Activated CD4-positive, alpha-beta T cell treated with anti-CD3 and anti-CD28 coated beads, Interleukin-2, amount 50 U/mL, for 1 hour (primary cell): ENCODE measurements at regions not wholly inside any gene's neighbourhood (a gene's known extent, or its start where the extent isn't known, plus 50 kb on each side); places are given as distances from the start of the nearest gene placed in this dataset.
A peak's percentile ranks its signal among the peaks of the same experiment; 100 is the strongest.
"Not testable (repeated sequence)": the region's sequence is repeated elsewhere in the genome, so short reads cannot be mapped to it uniquely, and the experiment has no call there.

Experiments used
- DNase-seq: peaks from one replicate; pipeline ENCODE4 v3.0.0-alpha.2; 2020

GRCh38 chr11:3513311-3513710 lies 128.5 kb downstream of the ART5 start:
- not testable (repeated sequence) for DNase-seq

GRCh38 chr11:3512751-3513150 lies 129.0 kb downstream of the ART5 start:
- not testable (repeated sequence) for DNase-seq

GRCh38 chr11:3512133-3512703 lies 129.6 kb downstream of the ART5 start:
- peak; percentile 56 for DNase-seq

DNA sequence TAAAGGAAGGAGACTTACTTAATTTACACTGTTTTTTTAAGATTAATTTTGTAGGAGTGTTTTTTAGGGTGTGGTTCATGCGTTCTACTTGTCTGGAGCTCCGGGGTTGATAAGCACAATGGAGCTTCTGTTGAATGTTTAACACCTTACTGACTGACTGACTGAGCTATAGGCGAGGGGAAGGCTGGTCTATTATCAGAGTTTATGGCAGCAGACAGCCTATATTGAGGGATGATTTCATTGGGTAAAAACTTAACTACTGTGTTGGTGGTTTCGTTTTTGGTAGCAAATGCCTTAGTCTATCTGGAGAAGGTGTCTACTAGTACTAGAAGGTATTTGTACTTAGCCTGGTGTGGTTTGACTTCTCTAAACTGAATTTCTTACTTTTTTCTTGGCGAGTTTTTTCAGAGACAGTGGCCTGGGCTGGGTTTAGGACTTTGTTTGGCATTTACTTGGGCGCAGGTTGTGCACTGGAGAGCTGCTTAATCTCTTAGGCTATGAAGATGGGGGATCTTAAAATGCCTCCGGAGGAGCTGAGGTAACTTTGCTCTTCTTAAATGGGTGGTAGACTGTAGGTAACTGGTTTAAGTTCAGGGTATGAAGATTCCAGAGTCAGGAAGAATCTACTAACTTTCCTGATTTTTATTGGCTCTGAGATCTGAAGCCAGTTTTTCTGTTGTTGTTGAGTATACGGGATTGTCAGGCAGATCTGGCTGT lies 130.2 kb downstream of the ART5 start:
- DNase-seq: not testable (repeated sequence)

- not testable (repeated sequence) for DNase-seq
These were observed 130.6 kb upstream of the ZNF195 start for GRCh38 chr11:3509563-3509962.

DNA sequence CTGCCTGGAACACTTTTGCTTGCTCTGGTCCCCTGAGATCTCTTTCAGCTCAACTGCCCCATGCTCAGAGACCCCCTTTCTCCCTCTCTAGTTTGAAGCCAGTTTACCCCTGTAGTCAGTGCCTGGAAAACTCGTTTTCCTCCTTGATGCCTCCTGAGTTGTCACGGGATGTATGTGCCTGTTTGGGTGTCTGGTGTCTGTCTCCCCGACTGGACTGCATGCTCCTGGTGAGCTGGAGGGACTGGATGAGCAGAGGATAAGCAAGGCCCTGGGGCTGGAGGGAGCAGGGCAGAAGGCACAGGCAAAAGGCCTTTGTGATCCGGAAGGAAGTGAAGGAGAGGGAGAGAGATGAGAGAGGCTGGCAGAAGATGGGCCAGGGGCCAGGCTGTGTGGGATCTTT lies 120.3 kb upstream of the ZNF195 start:
- not testable (repeated sequence) for DNase-seq

DNA sequence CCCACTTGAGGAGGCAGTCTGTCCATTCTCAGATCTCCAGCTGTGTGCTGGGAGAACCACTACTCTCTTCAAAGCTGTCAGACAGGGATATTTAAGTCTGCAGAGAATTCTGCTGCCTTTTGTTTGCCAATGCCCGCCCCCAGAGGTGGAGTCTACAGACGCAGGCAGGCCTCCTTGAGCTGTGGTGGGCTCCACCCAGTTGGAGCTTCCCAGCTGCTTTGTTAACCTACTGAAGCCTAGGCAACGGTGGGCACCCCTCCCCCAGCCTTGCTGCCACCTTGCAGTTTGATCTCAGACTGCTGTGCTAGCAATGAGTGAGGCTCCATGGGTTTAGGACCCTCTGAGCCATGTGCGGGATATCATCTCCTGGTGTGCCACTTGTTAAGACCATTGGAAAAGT lies 119.4 kb upstream of the ZNF195 start:
- peak; percentile 45 for DNase-seq

DNA sequence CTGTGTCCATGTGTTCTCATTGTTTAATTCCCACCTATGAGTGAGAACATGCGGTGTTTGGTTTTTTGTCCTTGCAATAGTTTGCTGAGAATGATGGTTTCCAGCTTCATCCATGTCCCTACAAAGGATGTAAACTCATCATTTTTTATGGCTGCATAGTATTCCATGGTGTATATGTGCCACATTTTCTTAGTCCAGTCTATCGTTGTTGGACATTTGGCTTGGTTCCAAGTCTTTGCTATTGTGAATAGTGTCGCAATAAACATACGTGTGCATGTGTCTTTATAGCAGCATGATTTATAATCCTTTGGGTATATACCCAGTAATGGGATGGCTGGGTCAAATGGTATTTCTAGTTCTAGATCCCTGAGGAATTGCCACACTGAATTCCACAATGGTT lies 114.2 kb upstream of the ZNF195 start:
- not testable (repeated sequence) for DNase-seq

DNA sequence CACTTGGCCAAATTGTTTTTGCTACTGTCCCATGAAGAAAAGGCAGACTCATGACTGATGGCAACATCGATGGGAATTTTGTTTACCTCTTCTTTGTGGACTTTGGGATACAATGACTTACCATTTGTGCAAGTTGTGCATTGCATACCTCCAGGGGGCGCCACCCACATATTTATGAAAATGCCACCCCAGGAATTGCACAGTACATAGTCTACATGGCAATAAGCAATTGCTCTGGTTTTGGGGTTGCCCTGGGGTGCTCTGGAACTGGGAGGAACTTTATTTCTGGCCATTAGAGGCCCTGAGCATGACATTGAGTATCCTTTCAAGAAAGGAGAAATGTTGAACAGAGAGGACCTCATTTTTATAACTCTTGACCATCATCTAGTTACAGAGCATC lies 109.1 kb upstream of the ZNF195 start:
- DNase-seq: not testable (repeated sequence)

DNA sequence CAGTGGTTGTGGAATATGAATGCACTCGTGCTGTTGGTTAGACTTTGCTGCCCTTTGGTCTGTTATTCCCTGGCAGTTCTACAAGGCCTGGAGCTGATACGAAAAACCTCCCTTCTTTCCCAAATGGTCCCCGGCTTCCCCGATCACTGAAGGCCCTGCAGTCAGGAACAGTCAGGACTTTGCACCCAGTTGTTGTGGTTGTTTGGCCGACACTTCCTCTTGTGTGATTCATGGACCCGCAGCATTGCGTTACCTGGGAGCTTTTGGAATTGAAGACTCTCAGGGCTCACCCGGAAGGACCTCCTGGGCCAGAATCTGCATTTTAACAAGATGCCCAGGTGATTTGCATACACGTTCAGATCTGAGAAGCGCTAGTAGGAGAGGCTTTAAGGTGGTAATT lies 106.8 kb upstream of the ZNF195 start:
- DNase-seq: not testable (repeated sequence)

- not testable (repeated sequence) for DNase-seq
These were observed 98.3 kb upstream of the ZNF195 start for GRCh38 chr11:3476937-3477885.

- not testable (repeated sequence) for DNase-seq
These were observed 97.4 kb upstream of the ZNF195 start for GRCh38 chr11:3476084-3476936.

DNA sequence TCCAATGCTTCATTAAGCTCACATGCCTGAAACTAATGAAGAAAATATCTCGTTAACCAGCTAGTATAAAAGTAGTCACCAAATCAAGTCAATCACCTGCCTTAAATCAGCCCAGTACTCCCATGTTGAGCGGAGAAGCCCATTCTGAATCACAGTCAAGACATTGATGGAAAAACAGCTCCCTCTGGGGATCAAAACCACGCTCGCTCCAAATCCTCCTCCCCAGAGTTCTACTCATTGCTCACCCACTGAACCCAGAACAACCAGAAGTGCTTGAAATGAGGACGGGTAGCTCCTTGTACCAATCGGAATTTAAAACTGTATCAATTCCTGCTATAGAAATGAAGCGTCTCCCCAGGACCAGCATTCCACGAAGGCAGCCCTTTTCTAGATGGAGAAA lies 90.0 kb upstream of the ZNF195 start:
- DNase-seq: not testable (repeated sequence)

DNA sequence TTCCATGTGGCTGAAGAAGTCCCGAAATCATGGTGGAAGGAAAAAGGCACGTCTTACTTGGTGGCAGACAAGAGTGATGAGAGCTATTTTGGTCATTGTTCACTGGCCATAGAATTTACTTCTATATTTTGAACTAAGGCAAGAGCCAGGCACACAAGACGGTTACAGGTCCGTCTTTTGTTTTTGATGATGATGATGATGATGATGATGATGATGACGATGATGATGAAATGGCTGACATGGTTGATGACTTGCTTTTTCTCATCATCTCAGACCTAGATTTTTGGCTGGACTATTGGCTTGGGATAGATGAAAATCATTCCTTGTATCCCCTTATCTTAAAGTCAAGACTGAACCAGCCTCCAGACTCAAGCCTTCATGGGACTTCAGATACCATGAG lies 88.7 kb upstream of the ZNF195 start:
- not testable (repeated sequence) for DNase-seq

GRCh38 chr11:3455666-3456065 lies 76.7 kb upstream of the ZNF195 start:
- not testable (repeated sequence) for DNase-seq

GRCh38 chr11:3454844-3455243 lies 75.9 kb upstream of the ZNF195 start:
- DNase-seq: peak; percentile 43

GRCh38 chr11:3453596-3454256 lies 74.8 kb upstream of the ZNF195 start:
- DNase-seq: not testable (repeated sequence)

DNA sequence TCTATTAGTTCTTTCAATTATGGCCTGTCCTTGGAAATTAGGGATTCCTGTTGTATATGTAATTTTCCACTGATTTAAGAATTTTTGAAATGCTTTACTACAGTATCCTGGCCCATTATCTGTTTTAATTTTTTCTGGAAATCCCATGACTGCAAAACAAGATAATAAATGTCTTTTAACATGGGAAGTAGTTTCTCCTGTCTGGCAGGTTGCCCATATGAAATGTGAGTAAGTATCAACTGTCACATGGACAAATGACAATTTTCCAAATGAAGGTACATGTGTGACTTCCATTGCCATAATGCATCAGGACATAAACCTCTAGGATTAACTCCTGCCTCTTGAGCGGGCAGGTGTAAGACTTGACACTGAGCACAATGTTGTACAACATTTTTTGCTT lies 71.9 kb upstream of the ZNF195 start:
- DNase-seq: not testable (repeated sequence)

DNA sequence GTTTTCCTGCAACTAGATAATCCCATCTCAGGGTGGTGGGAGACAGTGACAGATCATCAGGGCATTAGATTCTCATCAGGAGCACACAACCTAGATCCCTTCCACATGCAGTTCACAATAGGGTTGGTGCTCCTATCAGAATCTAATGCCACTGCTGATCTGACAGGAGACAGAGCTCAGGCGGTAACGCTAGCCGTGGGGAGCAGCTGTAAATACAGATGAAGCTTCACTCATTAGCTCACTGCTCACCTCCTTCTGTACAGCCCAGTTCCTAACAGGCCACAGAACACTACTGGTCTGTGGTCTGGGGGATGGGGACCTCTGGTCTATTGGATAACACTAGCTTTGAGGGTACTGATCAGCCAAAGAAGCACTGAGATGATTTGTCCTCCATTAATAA lies 66.6 kb upstream of the ZNF195 start:
- DNase-seq: not testable (repeated sequence)

DNA sequence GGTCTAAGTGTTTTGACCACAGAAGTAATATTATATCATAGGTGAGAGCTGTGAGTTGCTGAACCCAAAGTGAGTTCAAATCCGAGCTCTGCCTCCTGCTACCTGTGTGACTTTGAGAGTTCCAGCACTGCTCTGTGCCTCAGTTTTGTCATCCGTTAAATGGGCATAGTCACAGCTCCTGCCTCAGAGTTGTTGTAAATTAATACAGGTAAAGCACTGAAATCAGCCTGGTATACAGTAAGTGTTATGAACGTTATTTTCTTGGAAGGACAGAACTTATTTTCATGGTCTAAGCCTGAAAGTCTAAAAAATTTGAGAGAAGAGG lies 65.4 kb upstream of the ZNF195 start:
- DNase-seq: not testable (repeated sequence)

DNA sequence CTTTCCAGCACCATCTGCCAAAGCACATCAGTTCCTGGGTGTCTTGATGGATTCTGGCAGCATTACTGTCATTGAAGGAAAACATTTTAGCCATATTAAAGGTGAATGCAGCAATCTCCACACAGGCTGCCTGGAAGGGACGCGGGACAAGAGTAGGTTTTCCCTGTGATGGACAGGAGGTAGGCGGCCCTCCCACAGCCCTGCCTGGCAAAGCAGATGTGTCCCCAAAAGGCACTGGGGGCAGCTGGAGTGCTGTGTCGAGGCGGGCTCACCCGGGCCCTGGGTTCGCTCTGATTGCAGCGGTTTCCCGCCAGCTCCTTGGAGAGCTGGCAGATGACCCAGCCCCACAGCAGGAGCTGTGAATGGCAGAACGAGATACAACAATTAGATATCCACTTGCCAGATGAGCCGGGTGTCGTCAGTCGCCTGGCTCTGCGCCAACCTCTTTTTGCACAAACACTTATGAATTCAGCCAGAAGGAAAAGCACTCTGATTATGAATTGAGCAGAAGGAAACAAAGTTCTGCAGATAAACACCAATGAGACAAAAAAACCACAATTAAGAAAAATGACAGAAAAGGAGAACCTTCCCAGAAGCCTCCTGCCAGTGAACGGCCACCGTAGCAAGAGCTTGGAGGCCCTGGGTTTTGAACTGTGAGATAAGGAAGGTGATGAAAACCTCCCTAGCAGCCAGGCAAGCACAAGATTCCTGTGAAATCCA lies 64.9 kb upstream of the ZNF195 start:
- DNase-seq: not testable (repeated sequence)
